DOHH2 (cell line): ENCODE measurements at regions not wholly inside any gene's neighbourhood (a gene's known extent, or its start where the extent isn't known, plus 50 kb on each side); places are given as distances from the start of the nearest gene placed in this dataset.

Experiments
- H3F3A ChIP-seq: fragments of 200-600 bp; sonication (generic), shearing (Covaris generic); 2 replicates; pipeline ENCODE4 v1.6.0; 2016; ENCODE audit warnings: antibody characterized with exemption, mild to moderate bottlenecking; ENCODE audit not compliant: control insufficient read depth, insufficient read depth
- H3K27ac ChIP-seq: fragments of 200-600 bp; sonication (generic); 2 replicates; pipeline ENCODE4 v1.5.1; 2014; ENCODE audit warnings: low read depth, mild to moderate bottlenecking, low read length, moderate library complexity
- H3K27me3 ChIP-seq: fragments of 200-600 bp; sonication (generic); 2 replicates; pipeline ENCODE4 v1.6.1; 2014; ENCODE audit warnings: mild to moderate bottlenecking, low read length, mixed read lengths; ENCODE audit not compliant: control insufficient read depth
- H3K36me3 ChIP-seq: fragments of 200-600 bp; sonication (generic); 2 replicates; pipeline ENCODE4 v1.6.1; 2014; ENCODE audit warnings: mild to moderate bottlenecking, low read length, moderate library complexity, mixed read lengths; ENCODE audit not compliant: control insufficient read depth
- H3K4me1 ChIP-seq: fragments of 200-600 bp; sonication (generic); 2 replicates; pipeline ENCODE4 v1.6.1; 2014; ENCODE audit warnings: mild to moderate bottlenecking, low read length, mixed read lengths; ENCODE audit not compliant: control insufficient read depth
- H3K4me2 ChIP-seq: fragments of 200-600 bp; sonication (generic); 2 replicates; pipeline ENCODE4 v1.6.0; 2014; ENCODE audit warnings: mild to moderate bottlenecking, low read length, moderate library complexity
- H3K4me3 ChIP-seq: fragments of 200-600 bp; sonication (generic); 2 replicates; pipeline ENCODE4 v1.5.1; 2014; ENCODE audit warnings: mild to moderate bottlenecking, low read length, mixed read lengths
- H3K79me2 ChIP-seq: fragments of 200-600 bp; sonication (generic); 2 replicates; pipeline ENCODE4 v1.6.1; 2014; ENCODE audit warnings: mild to moderate bottlenecking, low read length, mixed read lengths; ENCODE audit not compliant: control insufficient read depth
- H3K9me2 ChIP-seq: fragments of 200-600 bp; sonication (generic); replicated peaks from 2 replicates; pipeline ENCODE4 v1.6.1; 2014; ENCODE audit warnings: mild to moderate bottlenecking, low read length, mixed read lengths; ENCODE audit not compliant: control insufficient read depth
- H3K9me3 ChIP-seq: fragments of 200-600 bp; sonication (generic); 2 replicates; pipeline ENCODE4 v1.6.1; 2014; ENCODE audit warnings: antibody characterized with exemption, low read length, mixed read lengths; ENCODE audit not compliant: control insufficient read depth, insufficient read depth
- H4K20me1 ChIP-seq: fragments of 200-600 bp; sonication (generic); 2 replicates; pipeline ENCODE4 v1.6.0; 2014; ENCODE audit warnings: low read depth, mild to moderate bottlenecking, antibody characterized with exemption, low read length, moderate library complexity; ENCODE audit not compliant: control insufficient read depth, insufficient read depth
- CTCF ChIP-seq: fragments of 200-600 bp; sonication (generic); IDR thresholded peaks from one replicate; pipeline ENCODE4 v1.5.1; 2014; ENCODE audit warnings: antibody characterized with exemption, mild to moderate bottlenecking, low read depth, low read length; ENCODE audit not compliant: poor library complexity, severe bottlenecking
- EZH2phosphoT487 ChIP-seq: fragments of 200-600 bp; sonication (generic); IDR thresholded peaks from 2 replicates; pipeline ENCODE4 v1.6.1; 2017; ENCODE audit warnings: borderline replicate concordance, mild to moderate bottlenecking, antibody characterized with exemption, low read length, moderate library complexity, mixed read lengths

- Histone ChIP-seq H3K27me3 (no peaks in the 10 kb centered on the region), H3K27ac (no peak overlapping the region), H4K20me1 (no peaks in the 10 kb centered on the region), H3K4me3 (no peak overlapping the region), H3K4me2 (no peak overlapping the region), H3K9me2 (no peaks in the 10 kb centered on the region), H3K79me2 (no peaks in the 10 kb centered on the region), H3K4me1 (no peaks in the 10 kb centered on the region), H3K9me3 (no peaks in the 10 kb centered on the region), H3K36me3 (no peaks in the 10 kb centered on the region), H3F3A (no peaks in the 10 kb centered on the region)
- TF ChIP-seq CTCF, result no peak
- no peak for TF ChIP-seq EZH2phosphoT487
These were observed 207.2 kb downstream of the IGSF11 start for GRCh38 chr3:118827446-118827845.

GRCh38 chr3:118828351-118828750, 206.3 kb downstream of the IGSF11 start:
- Histone ChIP-seq H3K36me3 (no peaks in the 10 kb centered on the region), H3K4me2 (no peak overlapping the region), H3K9me2 (no peaks in the 10 kb centered on the region), H3K9me3 (no peaks in the 10 kb centered on the region), H3K4me1 (no peaks in the 10 kb centered on the region), H3K4me3 (no peak overlapping the region), H3F3A (no peaks in the 10 kb centered on the region), H3K27me3 (no peaks in the 10 kb centered on the region), H3K79me2 (no peaks in the 10 kb centered on the region), H3K27ac (no peak overlapping the region), H4K20me1 (no peaks in the 10 kb centered on the region)
- TF ChIP-seq CTCF (no peak), EZH2phosphoT487 (no peak)

GRCh38 chr3:118833075-118833474, 201.6 kb downstream of the IGSF11 start:
- no peak for TF ChIP-seq EZH2phosphoT487
- TF ChIP-seq CTCF, result no peak
- Histone ChIP-seq H3K4me3 (no peak overlapping the region), H3K79me2 (no peaks in the 10 kb centered on the region), H4K20me1 (no peaks in the 10 kb centered on the region), H3K36me3 (no peaks in the 10 kb centered on the region), H3K27ac (no peak overlapping the region), H3F3A (no peaks in the 10 kb centered on the region), H3K4me2 (no peak overlapping the region), H3K9me2 (no peaks in the 10 kb centered on the region), H3K9me3 (no peaks in the 10 kb centered on the region), H3K4me1 (no peaks in the 10 kb centered on the region), H3K27me3 (no peaks in the 10 kb centered on the region)

- no peak for TF ChIP-seq EZH2phosphoT487
- TF ChIP-seq CTCF, result no peak
- Histone ChIP-seq H3K79me2 (no peaks in the 10 kb centered on the region), H3K36me3 (no peaks in the 10 kb centered on the region), H4K20me1 (no peaks in the 10 kb centered on the region), H3K4me2 (no peak overlapping the region), H3K9me3 (peaks cover 9% of the 10 kb centered on the region), H3K27ac (no peak overlapping the region), H3F3A (no peaks in the 10 kb centered on the region), H3K4me1 (no peaks in the 10 kb centered on the region), H3K27me3 (no peaks in the 10 kb centered on the region), H3K4me3 (no peak overlapping the region), H3K9me2 (no peaks in the 10 kb centered on the region)
These were observed 195.8 kb downstream of the IGSF11 start for GRCh38 chr3:118838871-118839270.
